Forelimb muscle (tissue), 1 donor: ENCODE measurements at regions not wholly inside any gene's neighbourhood (a gene's known extent, or its start where the extent isn't known, plus 50 kb on each side); places are given as distances from the start of the nearest gene placed in this dataset.

Experiments used
- DNase-seq: peaks from one replicate; pipeline ENCODE4 v3.0.0-alpha.2; 2013; ENCODE audit warnings: low read depth

DNA sequence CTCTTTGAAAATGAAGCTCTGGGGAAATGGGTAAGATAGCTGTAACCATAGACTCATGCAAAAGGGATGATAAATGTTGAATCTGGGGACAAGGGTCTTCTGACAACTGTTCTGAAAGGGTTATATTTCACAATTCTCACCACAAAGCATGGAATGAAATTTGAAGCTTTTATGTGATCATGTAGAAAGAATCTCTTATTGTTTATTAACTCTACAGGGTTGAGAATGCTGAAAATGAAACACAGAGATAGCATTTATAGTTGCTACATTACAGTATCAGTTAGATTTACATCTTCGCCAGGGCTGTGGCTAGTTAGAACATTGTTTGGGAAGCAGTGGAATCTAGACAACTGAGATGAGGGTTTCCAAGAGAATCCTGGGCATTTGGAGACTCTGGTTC, 97.4 kb upstream of the LHCGR start:
- DNase-seq, result no peak

- no peak for DNase-seq
Observed at GRCh38 chr2:48851161-48851560, 95.6 kb upstream of the LHCGR start.

- no peak for DNase-seq
Observed at GRCh38 chr2:48849770-48850169, 94.2 kb upstream of the LHCGR start.

DNA sequence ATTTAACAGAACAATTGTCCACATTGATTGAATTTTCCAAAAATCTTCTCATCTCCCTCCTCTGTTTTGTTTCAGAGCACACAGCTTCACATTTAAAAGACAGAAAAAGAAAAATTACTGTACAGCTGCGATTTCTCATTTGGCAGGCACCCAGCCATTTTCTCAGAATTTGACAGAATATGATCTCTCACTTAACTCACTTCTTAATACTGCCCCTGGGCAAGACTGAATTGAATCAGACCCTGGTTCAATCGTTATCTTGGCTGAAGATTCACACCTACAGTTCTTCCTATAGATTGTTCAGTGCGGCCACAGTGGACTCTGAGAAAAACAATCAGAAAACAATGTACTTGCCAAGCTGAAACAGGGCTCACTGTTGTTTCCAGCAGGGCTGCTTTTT, 90.2 kb upstream of the LHCGR start:
- DNase-seq, result no peak

- DNase-seq, result no peak
Observed at GRCh38 chr2:48844417-48845155, 89.1 kb upstream of the LHCGR start.

DNA sequence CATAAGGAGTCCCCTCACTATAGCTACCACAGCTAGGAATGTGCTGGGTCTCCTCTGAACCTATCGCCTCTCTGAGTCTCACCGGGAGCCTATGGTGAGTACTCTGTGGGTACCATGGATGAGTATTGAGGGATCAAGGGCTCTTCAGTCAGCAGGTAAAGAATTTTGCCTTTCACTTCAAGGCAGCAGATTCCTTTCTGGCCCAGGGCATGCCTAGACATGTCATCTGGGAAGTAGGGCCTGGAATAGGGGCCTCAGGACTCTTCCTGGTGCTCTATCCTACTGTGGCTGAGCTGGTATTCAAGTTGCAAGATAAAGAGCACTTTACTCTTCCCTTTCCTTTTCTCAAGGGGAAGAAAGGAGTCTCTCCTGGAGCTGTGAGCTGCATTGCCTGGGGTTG, 85.6 kb upstream of the LHCGR start:
- no peak for DNase-seq

- no peak for DNase-seq
Observed at GRCh38 chr2:48838029-48838428, 82.5 kb upstream of the LHCGR start.

- no peak for DNase-seq
Observed at GRCh38 chr2:48829569-48829968, 74.0 kb upstream of the LHCGR start.

DNA sequence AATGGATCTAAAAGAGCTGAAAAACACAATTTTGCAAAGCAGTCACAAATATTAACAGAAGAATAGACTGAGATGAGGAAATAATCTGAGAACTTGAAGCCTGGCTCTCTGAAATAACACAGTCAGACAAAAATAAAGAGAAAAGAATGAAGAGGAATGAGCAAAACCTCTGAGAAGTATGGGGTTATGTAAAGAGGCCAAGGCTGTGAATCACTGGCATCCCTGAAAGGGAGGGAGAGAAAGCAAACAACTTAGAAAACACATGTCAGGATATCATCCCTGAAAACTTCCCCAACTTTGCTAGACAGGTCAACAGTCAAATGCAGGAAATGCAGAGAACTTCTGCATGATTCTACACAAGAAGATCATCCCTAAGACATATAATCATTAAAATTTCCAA, 73.5 kb upstream of the LHCGR start:
- DNase-seq, result no peak

DNA sequence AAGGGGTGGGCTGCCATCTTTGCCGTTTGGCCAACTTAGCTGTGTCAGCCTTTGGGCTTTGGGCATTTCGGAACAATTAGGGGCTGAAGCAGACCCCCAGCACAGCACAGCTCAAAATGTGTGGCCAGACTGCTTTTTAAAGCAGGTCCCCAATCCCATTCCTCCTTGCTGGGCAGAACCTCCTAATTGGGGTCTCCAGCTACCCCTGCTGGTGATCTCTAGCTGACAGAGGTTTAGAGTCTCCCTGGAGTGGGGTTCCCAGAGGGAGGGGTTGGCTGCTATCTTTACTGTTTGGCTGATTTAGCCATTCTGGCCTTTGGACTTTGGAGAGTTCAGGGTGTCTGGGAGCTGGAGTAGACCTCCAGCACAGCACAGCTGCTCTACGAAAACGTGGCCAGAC, 71.5 kb upstream of the LHCGR start:
- no peak for DNase-seq

- DNase-seq, result no peak
Observed at GRCh38 chr2:48824116-48824515, 68.6 kb upstream of the LHCGR start.

GRCh38 chr2:48819206-48819735, 63.7 kb upstream of the LHCGR start:
- no peak for DNase-seq

DNA sequence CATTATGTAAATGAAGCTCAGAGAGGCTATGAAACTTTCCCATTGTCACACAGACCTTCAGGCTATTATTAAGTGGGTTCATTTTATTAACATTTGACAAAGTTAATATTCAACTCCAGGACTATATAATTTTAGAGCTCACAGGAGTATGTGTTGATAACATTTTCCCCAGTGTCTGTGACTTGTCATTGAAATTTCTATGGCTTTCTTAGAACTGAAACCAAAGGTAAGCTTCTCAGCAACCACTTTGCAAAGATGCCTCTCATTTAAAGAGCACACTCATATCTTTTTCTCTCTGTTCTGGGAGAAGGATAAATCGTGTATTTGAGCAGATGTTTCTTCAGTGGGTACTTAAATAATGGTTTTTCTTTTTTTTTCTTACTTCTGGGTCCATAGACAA, 61.8 kb upstream of the LHCGR start:
- no peak for DNase-seq

DNA sequence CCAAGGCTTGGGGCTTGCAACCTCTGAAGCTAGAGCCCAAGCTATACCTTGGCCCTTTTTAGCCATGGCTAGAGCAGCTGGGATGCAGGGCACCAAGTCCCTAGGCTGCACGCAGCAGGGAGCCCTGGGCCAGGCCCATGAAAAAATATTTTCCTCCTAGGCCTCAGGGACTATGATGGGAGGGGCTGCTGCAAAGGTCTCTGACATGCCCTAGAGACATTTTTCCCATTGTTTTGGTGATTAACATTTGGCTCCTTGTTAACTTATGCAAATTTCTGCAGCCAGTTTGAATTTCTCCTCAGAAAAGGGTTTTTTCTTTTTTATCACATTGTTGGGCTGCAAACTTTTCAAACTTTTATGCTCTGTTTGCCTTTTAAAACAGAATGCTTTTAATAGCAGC, 56.9 kb upstream of the LHCGR start:
- DNase-seq, result no peak

- no peak for DNase-seq
Observed at GRCh38 chr2:48808311-48808710, 52.8 kb upstream of the LHCGR start.
